Ascending aorta (tissue), 2 donors: ENCODE measurements at regions not wholly inside any gene's neighbourhood (a gene's known extent, or its start where the extent isn't known, plus 50 kb on each side); places are given as distances from the start of the nearest gene placed in this dataset.

Experiments used
- DNase-seq, 2 donors: peaks; one replicate each; pipeline ENCODE4 v3.0.0-alpha.2; 2019; ENCODE audit warnings: low spot score in 2 of 2
- H3K27ac ChIP-seq, 2 donors: fragments of 200-600 bp; sonication (generic); one replicate each; pipeline ENCODE4 v1.5.1; 2016 to 2017; ENCODE audit warnings: mild to moderate bottlenecking in 1 of 2
- H3K27me3 ChIP-seq: fragments of 200-600 bp; sonication (generic); one replicate; pipeline ENCODE4 v1.5.1; 2017
- H3K36me3 ChIP-seq, 2 donors: fragments of 200-600 bp; sonication (generic); one replicate each; pipeline ENCODE4 v1.5.1; 2016
- H3K4me1 ChIP-seq, 2 donors: fragments of 200-600 bp; sonication (generic); one replicate each; pipeline ENCODE4 v1.5.1; 2016 to 2017; ENCODE audit warnings: mild to moderate bottlenecking in 1 of 2
- H3K4me3 ChIP-seq, 2 donors: fragments of 200-600 bp; sonication (generic); one replicate each; pipeline ENCODE4 v1.5.1; 2016 to 2017; ENCODE audit warnings: mild to moderate bottlenecking in 1 of 2
- H3K9me3 ChIP-seq, 2 donors: fragments of 200-600 bp; sonication (generic); one replicate each; pipeline ENCODE4 v1.5.1; 2016
- intact Hi-C: fragments of 100-400 bp; cut with DNase I; formaldehyde crosslinking; loops from one replicate; pipeline ENCODE4 v1.15.1; 2023
- TF ChIP-seq, protein P1 (sequence below), 3 experiments: fragments of 200-600 bp in 2 of 3; fragments of 450-650 bp in 1 of 3; sonication (generic) in 2 of 3; IDR thresholded peaks; one replicate each; pipeline ENCODE4 v1.5.1; 2016 to 2019; ENCODE audit warnings: antibody characterized with exemption in 3 of 3, mild to moderate bottlenecking in 1 of 3, moderate library complexity in 1 of 3

DNA sequence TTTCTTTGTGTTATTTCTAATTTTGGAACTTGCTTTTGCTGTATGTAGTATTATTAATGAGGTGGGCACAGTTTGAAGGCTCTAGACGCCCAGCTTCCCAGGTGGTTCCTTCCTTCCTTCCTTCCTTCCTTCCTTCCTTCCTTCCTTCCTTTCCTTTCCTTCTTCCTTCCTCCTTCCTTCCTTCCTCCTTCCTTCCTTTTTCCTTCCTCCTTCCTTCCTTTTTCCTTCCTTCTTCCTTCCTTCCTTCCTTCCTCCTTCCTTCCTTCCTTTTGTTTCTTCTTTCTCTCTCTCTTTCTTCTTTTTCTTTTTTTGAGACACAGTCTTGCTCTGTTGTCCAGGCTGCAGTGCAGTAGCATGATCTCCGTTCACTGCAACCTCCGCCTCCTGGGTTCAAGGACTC, 906.7 kb downstream of the AACS start:
- H3K4me3 ChIP-seq, result no peak overlapping the region
- H3K27me3 ChIP-seq, result no peaks in the 10 kb centered on the region
- no peaks in the 10 kb centered on the region for H3K36me3 ChIP-seq
- DNase-seq, result no peak
- H3K9me3 ChIP-seq, result no peaks in the 10 kb centered on the region
- TF ChIP-seq, protein P1, sequence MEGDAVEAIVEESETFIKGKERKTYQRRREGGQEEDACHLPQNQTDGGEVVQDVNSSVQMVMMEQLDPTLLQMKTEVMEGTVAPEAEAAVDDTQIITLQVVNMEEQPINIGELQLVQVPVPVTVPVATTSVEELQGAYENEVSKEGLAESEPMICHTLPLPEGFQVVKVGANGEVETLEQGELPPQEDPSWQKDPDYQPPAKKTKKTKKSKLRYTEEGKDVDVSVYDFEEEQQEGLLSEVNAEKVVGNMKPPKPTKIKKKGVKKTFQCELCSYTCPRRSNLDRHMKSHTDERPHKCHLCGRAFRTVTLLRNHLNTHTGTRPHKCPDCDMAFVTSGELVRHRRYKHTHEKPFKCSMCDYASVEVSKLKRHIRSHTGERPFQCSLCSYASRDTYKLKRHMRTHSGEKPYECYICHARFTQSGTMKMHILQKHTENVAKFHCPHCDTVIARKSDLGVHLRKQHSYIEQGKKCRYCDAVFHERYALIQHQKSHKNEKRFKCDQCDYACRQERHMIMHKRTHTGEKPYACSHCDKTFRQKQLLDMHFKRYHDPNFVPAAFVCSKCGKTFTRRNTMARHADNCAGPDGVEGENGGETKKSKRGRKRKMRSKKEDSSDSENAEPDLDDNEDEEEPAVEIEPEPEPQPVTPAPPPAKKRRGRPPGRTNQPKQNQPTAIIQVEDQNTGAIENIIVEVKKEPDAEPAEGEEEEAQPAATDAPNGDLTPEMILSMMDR (IDR thresholded peaks at IDR 0.05), result no peak
- H3K4me1 ChIP-seq, result no peaks in the 10 kb centered on the region
- intact Hi-C loops, result no loop called here
- no peak overlapping the region for H3K27ac ChIP-seq

DNA sequence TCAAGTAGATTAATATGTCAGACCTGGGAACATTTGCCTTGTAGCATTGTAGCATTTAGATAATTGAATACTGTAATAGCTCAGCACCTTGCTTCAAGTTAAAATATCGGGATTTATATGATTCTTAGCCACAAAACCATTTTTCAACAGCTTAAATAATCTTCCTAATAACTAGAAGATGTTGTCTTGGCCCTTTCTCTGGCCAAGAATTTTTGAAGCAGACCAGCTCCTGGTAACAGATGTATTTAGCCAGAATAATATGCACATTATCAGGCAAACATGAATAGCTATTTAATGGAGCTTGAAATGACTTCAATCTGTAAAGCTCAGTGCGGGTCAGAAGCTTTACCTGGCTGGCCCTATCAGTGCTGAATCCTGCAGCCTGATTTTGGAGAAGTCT, 913.1 kb downstream of the AACS start:
- TF ChIP-seq, protein P1 (IDR thresholded peaks at IDR 0.05), result no peak
- Histone ChIP-seq H3K4me1 (no peaks in the 10 kb centered on the region), H3K36me3 (no peaks in the 10 kb centered on the region), H3K4me3 (no peak overlapping the region), H3K27ac (no peak overlapping the region), H3K9me3 (no peaks in the 10 kb centered on the region), H3K27me3 (no peaks in the 10 kb centered on the region)
- intact Hi-C loops, result no loop called here
- DNase-seq, result no peak

DNA sequence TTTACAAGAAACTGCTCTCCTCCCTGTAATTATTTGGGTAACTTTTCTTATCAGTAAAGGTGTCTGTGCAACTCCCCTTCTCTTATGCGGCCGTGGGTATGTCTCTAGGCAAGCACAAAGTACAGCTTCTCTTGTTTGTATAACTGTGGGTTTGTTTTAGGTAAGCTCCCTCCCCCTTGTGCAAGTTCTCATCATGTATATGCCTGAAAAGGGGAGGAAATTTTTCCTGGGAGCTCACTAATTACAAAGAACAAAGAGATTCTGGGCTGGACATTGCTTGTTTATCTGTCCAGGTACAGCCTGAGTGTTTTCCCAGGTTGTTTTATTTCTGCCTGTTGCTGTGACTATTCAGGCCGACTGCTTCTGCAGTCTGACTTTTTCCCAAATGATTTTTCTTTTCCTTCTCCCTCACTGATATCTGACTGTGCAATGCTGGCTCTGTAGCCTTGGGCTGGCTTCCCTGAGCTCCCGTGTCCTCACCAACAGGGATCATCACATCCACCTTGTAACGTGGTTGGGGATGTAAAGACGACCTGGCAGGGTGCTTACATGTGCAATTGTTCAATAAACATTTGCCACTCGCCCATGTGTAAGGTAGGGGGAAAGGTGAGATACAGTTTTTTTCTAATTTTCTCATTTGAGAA, 916.5 kb downstream of the AACS start:
- TF ChIP-seq, protein P1 (IDR thresholded peaks at IDR 0.05), result no peak
- no peaks in the 10 kb centered on the region for H3K9me3 ChIP-seq
- H3K27me3 ChIP-seq, result no peaks in the 10 kb centered on the region
- H3K4me3 ChIP-seq, result no peak overlapping the region
- H3K36me3 ChIP-seq, result no peaks in the 10 kb centered on the region
- H3K4me1 ChIP-seq, result no peaks in the 10 kb centered on the region
- H3K27ac ChIP-seq, result no peak overlapping the region
- DNase-seq, result no peak
- intact Hi-C loops, result no loop called here

DNA sequence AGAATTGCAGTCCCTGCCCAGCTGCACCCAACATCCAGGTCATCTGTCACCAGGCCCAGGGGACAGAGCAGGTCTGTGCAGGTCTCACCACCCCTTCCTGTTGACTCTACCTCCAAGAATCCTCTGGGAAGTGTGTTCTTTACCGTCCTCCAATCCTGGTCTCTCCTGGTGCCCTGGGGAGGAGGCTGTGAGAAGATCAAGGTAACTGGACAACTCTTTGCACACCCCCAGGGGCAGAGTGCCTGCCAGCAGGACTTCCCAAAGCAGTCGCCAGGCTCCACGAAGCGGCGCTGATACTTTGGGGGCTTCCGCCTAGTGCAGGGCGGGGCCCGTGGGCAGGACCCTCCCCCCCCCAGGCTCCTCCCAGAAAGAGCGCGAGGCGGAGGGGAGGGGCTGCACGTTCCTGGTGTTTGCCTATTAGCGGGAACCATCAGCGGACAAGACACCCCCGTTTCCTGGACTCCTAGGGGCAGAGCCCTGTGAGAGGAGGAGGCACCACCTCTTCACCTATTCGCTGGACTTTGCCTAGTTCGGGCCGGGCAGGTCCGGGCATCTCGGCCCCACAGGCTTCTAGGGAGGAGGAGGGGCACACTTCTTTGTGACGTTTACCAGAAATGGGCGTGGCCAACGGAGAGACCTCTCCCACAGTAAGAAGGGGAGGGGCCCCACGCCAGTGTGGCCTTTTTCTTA, 918.0 kb downstream of the AACS start:
- Histone ChIP-seq H3K36me3 (no peaks in the 10 kb centered on the region), H3K4me1 (no peaks in the 10 kb centered on the region), H3K27ac (no peak overlapping the region), H3K27me3 (no peaks in the 10 kb centered on the region), H3K4me3 (peak overlapping the region; percentile 35 to 62), H3K9me3 (no peaks in the 10 kb centered on the region)
- TF ChIP-seq, protein P1 (IDR thresholded peaks at IDR 0.05), result no peak
- intact Hi-C loops, result no loop called here
- peak in 1 of 2 donors; percentile 65 for DNase-seq

DNA sequence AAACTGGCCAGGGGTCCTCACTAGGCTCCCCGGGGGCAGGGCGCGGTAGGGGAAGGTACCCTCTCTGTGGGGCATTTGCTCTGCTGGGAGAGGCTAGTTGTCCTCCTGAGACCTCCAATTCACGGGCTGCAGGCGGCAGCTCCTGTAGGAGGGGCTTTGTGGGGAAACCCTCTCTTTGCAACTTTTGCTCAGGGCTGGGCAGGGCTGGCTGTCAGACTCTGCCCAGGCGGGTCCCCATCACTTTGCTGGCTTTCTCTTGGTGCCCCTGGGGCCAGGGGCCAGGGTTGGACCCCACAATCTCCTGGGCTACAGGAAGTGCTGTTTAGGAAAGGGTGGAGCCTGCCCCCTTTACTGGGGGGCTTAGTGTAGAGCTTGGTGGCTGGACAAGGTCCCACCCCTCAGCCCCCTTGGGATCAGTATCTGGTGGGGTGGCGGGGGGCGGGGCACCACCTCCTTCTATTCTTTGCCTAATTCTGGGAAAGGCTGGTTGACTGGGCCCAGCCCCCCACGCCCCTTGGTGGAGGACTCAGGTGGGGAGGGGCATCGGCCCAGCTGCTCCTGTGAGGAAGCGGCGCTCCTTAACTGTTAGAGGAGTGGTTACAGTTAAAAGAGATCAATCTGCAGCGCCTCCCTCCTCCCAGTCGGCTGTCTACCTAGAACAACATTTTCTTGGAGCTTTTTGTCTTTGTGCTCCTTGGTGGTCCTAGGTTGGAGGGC, 918.7 kb downstream of the AACS start:
- Histone ChIP-seq H3K4me3 (peak overlapping the region; percentile 35 to 62), H3K36me3 (no peaks in the 10 kb centered on the region), H3K27me3 (no peaks in the 10 kb centered on the region), H3K27ac (no peak overlapping the region), H3K9me3 (no peaks in the 10 kb centered on the region), H3K4me1 (no peaks in the 10 kb centered on the region)
- intact Hi-C loops, result no loop called here
- no peak for DNase-seq
- TF ChIP-seq, protein P1 (IDR thresholded peaks at IDR 0.05), result no peak
